RWPE2 (cell line): ENCODE measurements at regions not wholly inside any gene's neighbourhood (a gene's known extent, or its start where the extent isn't known, plus 50 kb on each side); places are given as distances from the start of the nearest gene placed in this dataset.

Experiments
- ATAC-seq: fragments of 200-7000 bp; cut with Tn5 transposase; 3 replicates; pipeline ENCODE4 v1.9.1; 2021; ENCODE audit warnings: low read depth
- DNase-seq: peaks from one replicate; pipeline ENCODE4 v3.0.0-alpha.2; 2020; ENCODE audit warnings: low spot score
- H3K27ac ChIP-seq: fragments of 450-650 bp; 2 replicates; pipeline ENCODE4 v1.5.1; 2017; ENCODE audit warnings: mild to moderate bottlenecking; ENCODE audit not compliant: poor library complexity, severe bottlenecking
- H3K27me3 ChIP-seq: fragments of 250-450 bp; sonication (Bioruptor Pico); 2 replicates; pipeline ENCODE4 v1.5.1; 2021; ENCODE audit warnings: mild to moderate bottlenecking, moderate library complexity; ENCODE audit not compliant: insufficient read depth, poor library complexity, severe bottlenecking
- H3K36me3 ChIP-seq: fragments of 250-450 bp; sonication (Bioruptor Pico); 2 replicates; pipeline ENCODE4 v1.5.1; 2020; ENCODE audit warnings: low read depth, mild to moderate bottlenecking, moderate library complexity
- H3K4me1 ChIP-seq: fragments of 250-450 bp; sonication (Bioruptor Pico); 2 replicates; pipeline ENCODE4 v1.5.1; 2021; ENCODE audit warnings: mild to moderate bottlenecking, moderate library complexity; ENCODE audit not compliant: insufficient read depth, poor library complexity, severe bottlenecking
- H3K4me3 ChIP-seq: fragments of 250-450 bp; sonication (Bioruptor Pico); 2 replicates; pipeline ENCODE4 v1.5.1; 2021; ENCODE audit warnings: mild to moderate bottlenecking, moderate library complexity; ENCODE audit not compliant: severe bottlenecking
- H3K9me3 ChIP-seq: fragments of 250-450 bp; sonication (Bioruptor Pico); 2 replicates; pipeline ENCODE4 v1.5.1; 2021; ENCODE audit warnings: mild to moderate bottlenecking, moderate library complexity; ENCODE audit not compliant: severe bottlenecking
- CTCF ChIP-seq: fragments of 450-650 bp; IDR thresholded peaks from one replicate; pipeline ENCODE4 v1.5.1; 2017; ENCODE audit warnings: mild to moderate bottlenecking, moderate library complexity; ENCODE audit not compliant: poor library complexity, severe bottlenecking

- ATAC-seq (no peak), DNase-seq (no peak)
- H3K27me3 ChIP-seq = no peaks in the 10 kb centered on the region
- H3K4me3 ChIP-seq = no peak overlapping the region
- H3K27ac ChIP-seq = no peak overlapping the region
- no peaks in the 10 kb centered on the region for H3K9me3 ChIP-seq
- no peaks in the 10 kb centered on the region for H3K36me3 ChIP-seq
- H3K4me1 ChIP-seq = no peaks in the 10 kb centered on the region
- no peak for TF ChIP-seq CTCF
Measured at GRCh38 chr6:55049866-55050265, 124.4 kb upstream of the HCRTR2 start.

- ATAC-seq = no peak
- TF ChIP-seq CTCF = no peak
- Histone ChIP-seq H3K27ac (no peak overlapping the region), H3K4me3 (no peak overlapping the region), H3K4me1 (no peaks in the 10 kb centered on the region), H3K36me3 (no peaks in the 10 kb centered on the region), H3K9me3 (no peaks in the 10 kb centered on the region), H3K27me3 (no peaks in the 10 kb centered on the region)
- no peak for DNase-seq
Measured at GRCh38 chr6:55052846-55053245, 121.5 kb upstream of the HCRTR2 start.

GRCh38 chr6:55058682-55059081, 115.6 kb upstream of the HCRTR2 start:
- no peak for TF ChIP-seq CTCF
- no peaks in the 10 kb centered on the region for H3K4me1 ChIP-seq
- no peak overlapping the region for H3K27ac ChIP-seq
- no peak overlapping the region for H3K4me3 ChIP-seq
- H3K9me3 ChIP-seq = no peaks in the 10 kb centered on the region
- no peaks in the 10 kb centered on the region for H3K27me3 ChIP-seq
- H3K36me3 ChIP-seq = no peaks in the 10 kb centered on the region
- ATAC-seq = no peak
- no peak for DNase-seq

GRCh38 chr6:55064711-55065420, 109.4 kb upstream of the HCRTR2 start:
- Histone ChIP-seq H3K4me1 (no peaks in the 10 kb centered on the region), H3K9me3 (no peaks in the 10 kb centered on the region), H3K36me3 (no peaks in the 10 kb centered on the region), H3K4me3 (no peak overlapping the region), H3K27ac (no peak overlapping the region), H3K27me3 (no peaks in the 10 kb centered on the region)
- DNase-seq = no peak
- TF ChIP-seq CTCF = no peak
- ATAC-seq = no peak

- ATAC-seq (no peak), DNase-seq (no peak)
- Histone ChIP-seq H3K27me3 (no peaks in the 10 kb centered on the region), H3K36me3 (no peaks in the 10 kb centered on the region), H3K27ac (no peak overlapping the region), H3K4me1 (no peaks in the 10 kb centered on the region), H3K4me3 (no peak overlapping the region), H3K9me3 (no peaks in the 10 kb centered on the region)
- TF ChIP-seq CTCF = peak; percentile 87
Measured at GRCh38 chr6:55069132-55069781, 105.1 kb upstream of the HCRTR2 start.
